HEK293 (cell line): ENCODE measurements at regions not wholly inside any gene's neighbourhood (a gene's known extent, or its start where the extent isn't known, plus 50 kb on each side); places are given as distances from the start of the nearest gene placed in this dataset.

Experiments used
- CTCF ChIA-PET: fragments of 350-600 bp; formaldehyde crosslinking; extraction: SDS; loops from one replicate; lab custom pipeline; 2021; ENCODE audit warnings: antibody characterized with exemption; lab: Yijun Ruan, JAX
- POLR2A ChIA-PET: fragments of 300-600 bp; formaldehyde crosslinking; extraction: SDS; loops from one replicate; lab custom pipeline; 2020; ENCODE audit warnings: antibody characterized with exemption, inconsistent platforms; lab: Yijun Ruan, JAX
- H3K27ac ChIP-seq: fragments of 200-500 bp; sonication (Bioruptor generic); 2 replicates; pipeline ENCODE4 v1.5.1; 2014; ENCODE audit warnings: low read depth, low read length, control low read depth, inconsistent platforms; ENCODE audit errors: extremely low read depth
- H3K36me3 ChIP-seq, 2 experiments: fragments of 200-500 bp in 1 of 2; sonication (Bioruptor generic) in 1 of 2; 1 replicate in 1 of 2; 2 replicates in 1 of 2; pipeline ENCODE4 v1.5.1; 2014 to 2017; ENCODE audit warnings: inconsistent platforms in 2 of 2, low read length in 2 of 2; ENCODE audit not compliant: control insufficient read depth in 2 of 2, insufficient read depth in 1 of 2
- H3K4me1 ChIP-seq: fragments of 200-500 bp; sonication (Bioruptor generic); 2 replicates; pipeline ENCODE4 v1.5.1; 2014; ENCODE audit warnings: mild to moderate bottlenecking, low read length, inconsistent platforms; ENCODE audit not compliant: control insufficient read depth, insufficient read depth
- H3K4me3 ChIP-seq: 2 replicates; pipeline ENCODE4 v1.5.1; 2011; ENCODE audit warnings: low read depth, mild to moderate bottlenecking, control low read depth, low read length, moderate library complexity
- H3K9me3 ChIP-seq: fragments of 200-500 bp; sonication (Bioruptor generic); 2 replicates; pipeline ENCODE4 v1.5.1; 2014; ENCODE audit warnings: low read depth, low read length, inconsistent platforms; ENCODE audit not compliant: control insufficient read depth, insufficient read depth
- AEBP2 ChIP-seq: fragments of 450-650 bp; formaldehyde crosslinking; IDR thresholded peaks from 2 replicates; pipeline ENCODE4 v1.5.1; 2016; ENCODE audit warnings: missing biosample characterization, missing genetic modification characterization, borderline replicate concordance
- FEZF1 ChIP-seq: fragments of 450-650 bp; formaldehyde crosslinking; IDR thresholded peaks from 2 replicates; pipeline ENCODE4 v1.5.1; 2016; ENCODE audit warnings: missing biosample characterization, missing genetic modification characterization
- GLI4 ChIP-seq: fragments of 450-650 bp; formaldehyde crosslinking; IDR thresholded peaks from 2 replicates; pipeline ENCODE4 v1.5.1; 2016; ENCODE audit warnings: missing biosample characterization, missing genetic modification characterization
- HOXD13 ChIP-seq: sonication (generic); formaldehyde crosslinking; IDR thresholded peaks from 2 replicates; pipeline ENCODE4 v1.8.0; 2022; ENCODE audit warnings: missing genetic modification reagents, borderline replicate concordance
- MEIS1 ChIP-seq: sonication (generic); formaldehyde crosslinking; IDR thresholded peaks from 2 replicates; pipeline ENCODE4 v1.8.1; 2022; ENCODE audit warnings: missing genetic modification reagents, mild to moderate bottlenecking, borderline replicate concordance
- OSR2 ChIP-seq: fragments of 450-650 bp; formaldehyde crosslinking; IDR thresholded peaks from 2 replicates; pipeline ENCODE4 v1.5.1; 2016; ENCODE audit warnings: missing biosample characterization, missing genetic modification characterization
- OVOL3 ChIP-seq: fragments of 450-650 bp; formaldehyde crosslinking; IDR thresholded peaks from 2 replicates; pipeline ENCODE4 v1.5.1; 2016; ENCODE audit warnings: missing biosample characterization, missing genetic modification characterization
- SETDB1 ChIP-seq: IDR thresholded peaks from one replicate; pipeline ENCODE4 v1.6.1; 2017; ENCODE audit warnings: mild to moderate bottlenecking, low read length, moderate library complexity, mixed read lengths; ENCODE audit not compliant: insufficient read length
- SP3 ChIP-seq: fragments of 450-650 bp; formaldehyde crosslinking; IDR thresholded peaks from 2 replicates; pipeline ENCODE4 v1.5.1; 2016; ENCODE audit warnings: missing biosample characterization, missing genetic modification characterization
- TRIM28 ChIP-seq: IDR thresholded peaks from 2 replicates; pipeline ENCODE4 v1.6.1; 2011; ENCODE audit warnings: low read length, control low read depth, borderline replicate concordance
- ZBTB49 ChIP-seq: fragments of 450-650 bp; formaldehyde crosslinking; IDR thresholded peaks from 2 replicates; pipeline ENCODE4 v1.5.1; 2016; ENCODE audit warnings: missing biosample characterization, missing genetic modification characterization, low read depth
- ZFP41 ChIP-seq: fragments of 450-650 bp; formaldehyde crosslinking; IDR thresholded peaks from 2 replicates; pipeline ENCODE4 v1.5.1; 2016; ENCODE audit warnings: missing biosample characterization, missing genetic modification characterization, borderline replicate concordance
- ZNF114 ChIP-seq: fragments of 450-650 bp; formaldehyde crosslinking; IDR thresholded peaks from 2 replicates; pipeline ENCODE4 v1.5.0; 2017; ENCODE audit warnings: missing biosample characterization, missing genetic modification characterization
- ZNF140 ChIP-seq: fragments of 450-650 bp; formaldehyde crosslinking; IDR thresholded peaks from 2 replicates; pipeline ENCODE4 v1.5.1; 2016; ENCODE audit warnings: missing biosample characterization, missing genetic modification characterization
- ZNF148 ChIP-seq: fragments of 450-650 bp; formaldehyde crosslinking; IDR thresholded peaks from 2 replicates; pipeline ENCODE4 v1.5.0; 2017; ENCODE audit warnings: missing biosample characterization, missing genetic modification characterization, borderline replicate concordance
- ZNF184 ChIP-seq: fragments of 450-650 bp; IDR thresholded peaks from 2 replicates; pipeline ENCODE4 v1.5.1; 2018; ENCODE audit warnings: missing biosample characterization, mild to moderate bottlenecking, missing genetic modification characterization
- ZNF311 ChIP-seq: fragments of 450-650 bp; formaldehyde crosslinking; IDR thresholded peaks from 2 replicates; pipeline ENCODE4 v1.5.1; 2017; ENCODE audit warnings: missing biosample characterization, missing genetic modification characterization, borderline replicate concordance
- ZNF354C ChIP-seq: fragments of 450-650 bp; formaldehyde crosslinking; IDR thresholded peaks from 2 replicates; pipeline ENCODE4 v1.5.1; 2016; ENCODE audit warnings: missing biosample characterization, missing genetic modification characterization, low read depth, borderline replicate concordance
- ZNF426 ChIP-seq: fragments of 450-650 bp; formaldehyde crosslinking; IDR thresholded peaks from 2 replicates; pipeline ENCODE4 v1.5.1; 2017; ENCODE audit warnings: missing biosample characterization, missing genetic modification characterization, mild to moderate bottlenecking, inconsistent platforms, moderate library complexity
- ZNF654 ChIP-seq: fragments of 450-650 bp; formaldehyde crosslinking; IDR thresholded peaks from 2 replicates; pipeline ENCODE4 v1.5.1; 2016; ENCODE audit warnings: low read depth, missing biosample characterization, missing genetic modification characterization
- ZNF670 ChIP-seq: fragments of 450-650 bp; formaldehyde crosslinking; IDR thresholded peaks from 2 replicates; pipeline ENCODE4 v1.5.1; 2016; ENCODE audit warnings: missing biosample characterization, missing genetic modification characterization, low read depth
- ZNF830 ChIP-seq: fragments of 450-650 bp; IDR thresholded peaks from 2 replicates; pipeline ENCODE4 v1.5.0; 2018; ENCODE audit warnings: missing biosample characterization, missing genetic modification characterization, low read depth, mild to moderate bottlenecking, moderate library complexity
- ZNF843 ChIP-seq: fragments of 450-650 bp; formaldehyde crosslinking; IDR thresholded peaks from 2 replicates; pipeline ENCODE4 v1.5.1; 2016; ENCODE audit warnings: missing biosample characterization, missing genetic modification characterization
- TF ChIP-seq, protein P1 (sequence below): fragments of 450-650 bp; formaldehyde crosslinking; IDR thresholded peaks from 2 replicates; pipeline ENCODE4; 2016; ENCODE audit warnings: missing biosample characterization, missing genetic modification characterization

- Histone ChIP-seq H3K4me3 (no peak overlapping the region), H3K9me3 (no peaks in the 10 kb centered on the region), H3K4me1 (no peaks in the 10 kb centered on the region), H3K36me3 (no peaks in the 10 kb centered on the region)
- POLR2A ChIA-PET, result no interaction called here
- CTCF ChIA-PET, result no interaction called here
- TF ChIP-seq ZNF654 (no peak), ZNF426 (tag by site-specific recombination) (no peak), AEBP2 (tag by site-specific recombination) (no peak), ZNF140 (tag by site-specific recombination) (no peak), ZNF830 (tag by site-specific recombination) (no peak), SETDB1 (no peak), ZFP41 (tag by site-specific recombination) (no peak), OVOL3 (tag by site-specific recombination) (no peak), FEZF1 (tag by site-specific recombination) (no peak)
- TF ChIP-seq, all 188 proteins: peak for 0
- H3K27ac ChIP-seq, result no peak overlapping the region
These were observed 355.7 kb upstream of the RAB6C start for GRCh38 chr2:129623783-129624182.

- Histone ChIP-seq H3K4me1 (no peaks in the 10 kb centered on the region), H3K9me3 (no peaks in the 10 kb centered on the region), H3K27ac (no peak overlapping the region), H3K36me3 (no peaks in the 10 kb centered on the region), H3K4me3 (no peak overlapping the region)
- CTCF ChIA-PET, result no interaction called here
- POLR2A ChIA-PET, result no interaction called here
- no peak for TF ChIP-seq ZNF148 (tag by site-specific recombination)
- TF ChIP-seq ZNF843 (tag by site-specific recombination), result no peak
- no peak for TF ChIP-seq ZNF670
- TF ChIP-seq TRIM28, result no peak
- no peak for TF ChIP-seq MEIS1
These were observed 352.0 kb upstream of the RAB6C start for GRCh38 chr2:129627437-129627836.

- Histone ChIP-seq H3K27ac (no peak overlapping the region), H3K4me3 (no peak overlapping the region), H3K9me3 (no peaks in the 10 kb centered on the region), H3K36me3 (no peaks in the 10 kb centered on the region), H3K4me1 (no peaks in the 10 kb centered on the region)
- ChIA-PET POLR2A (no interaction called here), CTCF (no interaction called here)
- TF ChIP-seq HOXD13, result no peak
- TF ChIP-seq SP3, result no peak
- no peak for TF ChIP-seq ZNF184 (tag by site-specific recombination)
- TF ChIP-seq ZNF843 (tag by site-specific recombination), result no peak
- TF ChIP-seq ZNF114, result no peak
- TF ChIP-seq ZNF354C (tag by site-specific recombination), result no peak
- TF ChIP-seq ZBTB49 (tag by site-specific recombination), result no peak
- no peak for TF ChIP-seq GLI4 (tag by site-specific recombination)
- TF ChIP-seq OSR2 (tag by site-specific recombination), result no peak
- no peak for TF ChIP-seq ZNF311 (tag by site-specific recombination)
- TF ChIP-seq, protein P1, sequence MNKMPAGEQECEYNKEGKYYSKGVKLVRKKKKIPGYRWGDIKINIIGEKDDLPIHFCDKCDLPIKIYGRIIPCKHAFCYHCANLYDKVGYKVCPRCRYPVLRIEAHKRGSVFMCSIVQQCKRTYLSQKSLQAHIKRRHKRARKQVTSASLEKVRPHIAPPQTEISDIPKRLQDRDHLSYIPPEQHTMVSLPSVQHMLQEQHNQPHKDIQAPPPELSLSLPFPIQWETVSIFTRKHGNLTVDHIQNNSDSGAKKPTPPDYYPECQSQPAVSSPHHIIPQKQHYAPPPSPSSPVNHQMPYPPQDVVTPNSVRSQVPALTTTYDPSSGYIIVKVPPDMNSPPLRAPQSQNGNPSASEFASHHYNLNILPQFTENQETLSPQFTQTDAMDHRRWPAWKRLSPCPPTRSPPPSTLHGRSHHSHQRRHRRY (tag by site-specific recombination), result no peak
These were observed 342.8 kb upstream of the RAB6C start for GRCh38 chr2:129636692-129637091.
